DMS79 (cell line): ENCODE measurements at regions not wholly inside any gene's neighbourhood (a gene's known extent, or its start where the extent isn't known, plus 50 kb on each side); places are given as distances from the start of the nearest gene placed in this dataset.

ENCODE experiments used
- DNase-seq: peaks from one replicate; lab custom pipeline; 2025; lab: John Stamatoyannopoulos, UW

GRCh38 chr2:217655651-217656050 lies 347.1 kb downstream of the TNS1 start:
- no peak for DNase-seq

- DNase-seq: no peak
Observed at GRCh38 chr2:217654168-217654567, 348.6 kb downstream of the TNS1 start.

- no peak for DNase-seq
Observed at GRCh38 chr2:217652761-217653639, 349.8 kb downstream of the TNS1 start.

- DNase-seq: no peak
Observed at GRCh38 chr2:217650716-217651360, 352.0 kb downstream of the TNS1 start.

- no peak for DNase-seq
Observed at GRCh38 chr2:217650229-217650628, 352.6 kb downstream of the TNS1 start.

GRCh38 chr2:217647925-217648324 lies 354.9 kb downstream of the TNS1 start:
- DNase-seq: no peak

GRCh38 chr2:217647226-217647625 lies 355.6 kb downstream of the TNS1 start:
- no peak for DNase-seq

GRCh38 chr2:217645896-217646295 lies 356.9 kb downstream of the TNS1 start:
- DNase-seq: no peak

- DNase-seq: no peak
Observed at GRCh38 chr2:217643789-217644301, 358.9 kb downstream of the TNS1 start.

- DNase-seq: no peak
Observed at GRCh38 chr2:217642944-217643343, 359.9 kb downstream of the TNS1 start.

- no peak for DNase-seq
Observed at GRCh38 chr2:217641960-217642359, 360.8 kb downstream of the TNS1 start.

- no peak for DNase-seq
Observed at GRCh38 chr2:217639481-217639880, 363.3 kb downstream of the TNS1 start.

GRCh38 chr2:217638533-217638932 lies 364.3 kb downstream of the TNS1 start:
- DNase-seq: no peak

GRCh38 chr2:217638031-217638430 lies 364.8 kb downstream of the TNS1 start:
- DNase-seq: no peak

- DNase-seq: no peak
Observed at GRCh38 chr2:217636991-217637561, 365.7 kb downstream of the TNS1 start.

- DNase-seq: no peak
Observed at GRCh38 chr2:217636578-217636977, 366.2 kb downstream of the TNS1 start.

GRCh38 chr2:217634871-217635270 lies 367.9 kb downstream of the TNS1 start:
- no peak for DNase-seq

GRCh38 chr2:217632043-217632442 lies 370.8 kb downstream of the TNS1 start:
- DNase-seq: no peak

GRCh38 chr2:217631115-217631514 lies 371.7 kb downstream of the TNS1 start:
- no peak for DNase-seq

- no peak for DNase-seq
Observed at GRCh38 chr2:217629347-217629746, 373.4 kb downstream of the TNS1 start.

- DNase-seq: no peak
Observed at GRCh38 chr2:217628061-217628460, 374.7 kb downstream of the TNS1 start.

GRCh38 chr2:217626926-217627325 lies 375.9 kb downstream of the TNS1 start:
- no peak for DNase-seq
